IMR-90 (cell line): ENCODE measurements at regions not wholly inside any gene's neighbourhood (a gene's known extent, or its start where the extent isn't known, plus 50 kb on each side); places are given as distances from the start of the nearest gene placed in this dataset.
A peak's percentile ranks its signal among the peaks of the same experiment; 100 is the strongest.

Experiments
- ATAC-seq: fragments of 200-7000 bp; cut with Tn5 transposase; 2 replicates; pipeline ENCODE4 v1.9.1; 2020; ENCODE audit warnings: low read depth, mild to moderate bottlenecking, moderate library complexity
- BruUV-seq: library from RNA; stranded (reverse); fragments of 400-500 nt; replicated peaks from 2 replicates; lab custom pipeline; 2021; lab: Mats Ljungman, UMichigan
- CTCF ChIA-PET: fragments of 300-600 bp; formaldehyde crosslinking; extraction: SDS; loops from one replicate; lab custom pipeline; 2021; ENCODE audit warnings: antibody characterized with exemption; lab: Yijun Ruan, JAX
- POLR2A ChIA-PET: fragments of 300-600 bp; sonication (Branson Sonifier 250); formaldehyde crosslinking; loops from one replicate; lab custom pipeline; 2022; ENCODE audit warnings: antibody characterized with exemption; ENCODE audit not compliant: unreplicated experiment; lab: Charles Lee
- DNase-seq: peaks from one replicate; pipeline ENCODE4 v3.0.0; 2013
- H2AFZ ChIP-seq: replicated peaks from 2 replicates; pipeline ENCODE3; 2013; ENCODE audit warnings: low read length, mild to moderate bottlenecking; ENCODE audit not compliant: poor library complexity
- H2AK5ac ChIP-seq: 2 replicates; pipeline ENCODE4 v1.6.1; 2013; ENCODE audit warnings: low read depth, low read length, inconsistent platforms
- H2AK9ac ChIP-seq: replicated peaks from 2 replicates; pipeline ENCODE3; 2013; ENCODE audit warnings: mild to moderate bottlenecking, low read depth, low read length, moderate library complexity; ENCODE audit not compliant: poor library complexity
- H2BK120ac ChIP-seq: 2 replicates; pipeline ENCODE4 v1.6.1; 2013; ENCODE audit warnings: low read depth, low read length, inconsistent platforms
- H2BK15ac ChIP-seq: 3 replicates; pipeline ENCODE4 v1.6.1; 2013; ENCODE audit warnings: low read depth, low read length, inconsistent platforms
- H2BK20ac ChIP-seq: 2 replicates; pipeline ENCODE4 v1.6.1; 2013; ENCODE audit warnings: low read depth, mild to moderate bottlenecking, inconsistent platforms, low read length, moderate library complexity
- H2BK5ac ChIP-seq: 2 replicates; pipeline ENCODE4 v1.6.1; 2013; ENCODE audit warnings: mild to moderate bottlenecking, low read depth, low read length, inconsistent platforms; ENCODE audit not compliant: poor library complexity, severe bottlenecking
- H3K14ac ChIP-seq: replicated peaks from 2 replicates; pipeline ENCODE4 v1.6.1; 2013; ENCODE audit warnings: low read depth, low read length, inconsistent platforms
- H3K18ac ChIP-seq: 2 replicates; pipeline ENCODE4 v1.6.1; 2013; ENCODE audit warnings: low read depth, low read length, control low read depth
- H3K23ac ChIP-seq: 2 replicates; pipeline ENCODE4 v1.6.1; 2013; ENCODE audit warnings: low read depth, low read length, inconsistent platforms
- H3K27ac ChIP-seq: 2 replicates; pipeline ENCODE4 v1.5.1; 2013; ENCODE audit warnings: mild to moderate bottlenecking, control low read depth, low read length; ENCODE audit not compliant: insufficient read depth
- H3K27me3 ChIP-seq: 2 replicates; pipeline ENCODE4 v1.6.1; 2013; ENCODE audit warnings: low read length; ENCODE audit not compliant: control insufficient read depth, insufficient read depth
- H3K36me3 ChIP-seq: 2 replicates; pipeline ENCODE4 v1.6.1; 2013; ENCODE audit warnings: low read length, mixed read lengths; ENCODE audit not compliant: control insufficient read depth, insufficient read depth
- H3K4ac ChIP-seq: 2 replicates; pipeline ENCODE4 v1.6.1; 2013; ENCODE audit warnings: low read depth, low read length, inconsistent platforms
- H3K4me1 ChIP-seq: 2 replicates; pipeline ENCODE4 v1.6.1; 2013; ENCODE audit warnings: low read length, mixed read lengths; ENCODE audit not compliant: control insufficient read depth, insufficient read depth
- H3K4me2 ChIP-seq: 2 replicates; pipeline ENCODE4 v1.6.1; 2013; ENCODE audit warnings: low read depth, mild to moderate bottlenecking, control low read depth, low read length, moderate library complexity
- H3K4me3 ChIP-seq: 2 replicates; pipeline ENCODE4 v1.5.1; 2013; ENCODE audit warnings: low read depth, mild to moderate bottlenecking, control low read depth, low read length, moderate library complexity; ENCODE audit not compliant: insufficient read depth
- H3K56ac ChIP-seq: 2 replicates; pipeline ENCODE4 v1.6.1; 2013; ENCODE audit warnings: low read length, inconsistent platforms; ENCODE audit not compliant: insufficient read depth; ENCODE audit errors: extremely low read depth
- H3K79me1 ChIP-seq, 2 experiments: 2 replicates each; pipeline ENCODE4 v1.6.1; 2013; ENCODE audit warnings: low read length in 2 of 2, inconsistent platforms in 1 of 2, low read depth in 1 of 2
- H3K9ac ChIP-seq: 2 replicates; pipeline ENCODE4 v1.6.1; 2013; ENCODE audit warnings: low read depth, low read length, control low read depth
- H3K9me1 ChIP-seq: 2 replicates; pipeline ENCODE4 v1.6.1; 2013; ENCODE audit warnings: low read length, inconsistent platforms; ENCODE audit not compliant: insufficient read depth
- H3K9me3 ChIP-seq: 2 replicates; pipeline ENCODE4 v1.6.1; 2013; ENCODE audit warnings: low read length; ENCODE audit not compliant: control insufficient read depth, insufficient read depth
- H4K20me1 ChIP-seq: 2 replicates; pipeline ENCODE4 v1.6.1; 2013; ENCODE audit warnings: low read length, inconsistent platforms; ENCODE audit not compliant: insufficient read depth
- H4K5ac ChIP-seq: 2 replicates; pipeline ENCODE4 v1.6.1; 2013; ENCODE audit warnings: mild to moderate bottlenecking, low read depth, low read length, control low read depth
- H4K8ac ChIP-seq, 2 experiments: 2 replicates each; pipeline ENCODE4 v1.6.1; 2013; ENCODE audit warnings: low read depth in 2 of 2, low read length in 2 of 2, control low read depth in 1 of 2, inconsistent platforms in 1 of 2
- H4K91ac ChIP-seq: 2 replicates; pipeline ENCODE4 v1.6.1; 2013; ENCODE audit warnings: low read depth, low read length, inconsistent platforms; ENCODE audit not compliant: insufficient read depth
- NFE2L2 ChIP-seq: fragments of 150-350 bp; IDR thresholded peaks from 2 replicates; pipeline ENCODE4 v1.6.1; 2016; ENCODE audit warnings: low read depth, mild to moderate bottlenecking, low read length
- RFX5 ChIP-seq: IDR thresholded peaks from 2 replicates; pipeline ENCODE4 v1.8.0; 2012; ENCODE audit warnings: low read depth, mild to moderate bottlenecking, low read length, moderate library complexity
- WGBS, 2 experiments: methylation state at CpG; one replicate each; pipeline versions ENCODE4 v1.1.5 to v1.1.7; 2013; ENCODE audit warnings: missing lambda C conversion rate in 2 of 2; ENCODE audit not compliant: insufficient read length in 1 of 2; ENCODE audit errors: extremely low coverage in 2 of 2; 5-methylcytosine and 5-hydroxymethylcytosine counted together
- dilution Hi-C: fragments of 300-500 bp; cut with HindIII; formaldehyde crosslinking; loops from one replicate; pipeline ENCODE4 v1.14.3; 2018; ENCODE audit warnings: low sequenced_read_pairs; ENCODE audit not compliant: unreplicated experiment
- in situ Hi-C: fragments of 300-500 bp; cut with MboI; formaldehyde crosslinking; loops from 3 replicates; pipeline ENCODE4 v1.14.3; 2019; ENCODE audit warnings: low sequenced_read_pairs, inconsistent platforms, mixed read lengths
- intact Hi-C: fragments of 100-400 bp; cut with micrococcal nuclease; formaldehyde crosslinking; loops from 2 replicates; pipeline ENCODE4 v1.10.0; 2022

GRCh38 chr16:86794216-86794864, 216.0 kb downstream of the FOXL1 start:
- Histone ChIP-seq H3K79me1 (no peaks in the 10 kb centered on the region), H3K9me3 (no peaks in the 10 kb centered on the region), H3K9ac (no peak overlapping the region), H2AK9ac (no peak overlapping the region), H3K4me3 (no peak overlapping the region), H2AFZ (peak overlapping the region; percentile 63), H3K4me1 (no peaks in the 10 kb centered on the region), H3K27me3 (peaks cover 31% of the 10 kb centered on the region), H3K27ac (no peak overlapping the region), H3K36me3 (no peaks in the 10 kb centered on the region), H4K8ac (no peak overlapping the region), H3K9me1 (no peaks in the 10 kb centered on the region), H3K4me2 (no peak overlapping the region), H3K14ac (peak overlapping the region; percentile 33; the same call in 1 of the 2 replicates), H4K20me1 (no peaks in the 10 kb centered on the region), H4K91ac (no peak overlapping the region), H2BK20ac (no peak overlapping the region), H2BK120ac (no peak overlapping the region), H2BK5ac (no peak overlapping the region), H4K5ac (no peak overlapping the region), H2BK15ac (no peak overlapping the region), H3K56ac (no peak overlapping the region), H3K18ac (no peak overlapping the region), H2AK5ac (no peak overlapping the region), H3K4ac (no peak overlapping the region), H3K23ac (no peak overlapping the region)
- dilution Hi-C loops, result no loop called here
- no peak for ATAC-seq
- 95% methylated on average over 9 of the region's 15 CpGs; no CpG with 5 or more reads in 1 of the 2 experiments for WGBS, 2 experiments
- BruUV-seq, result no TSS peak
- TF ChIP-seq RFX5, result no peak
- 0 out of 2 replicates have a peak, but pooled peaks have one; percentile 20 for TF ChIP-seq NFE2L2
- in situ Hi-C loops, result no loop called here
- POLR2A ChIA-PET, result no interaction called here
- intact Hi-C loops, result no loop called here
- CTCF ChIA-PET, result interaction anchor here (1.0 kb wide), 1 partner anchor 42 kb away, joined by 3 read pairs; no protein-coding TSS in a partner anchor
- no peak for DNase-seq
